ENCODE measurements at regions not wholly inside any gene's neighbourhood (a gene's known extent, or its start where the extent isn't known, plus 50 kb on each side); places are given as distances from the start of the nearest gene placed in this dataset.

DNA sequence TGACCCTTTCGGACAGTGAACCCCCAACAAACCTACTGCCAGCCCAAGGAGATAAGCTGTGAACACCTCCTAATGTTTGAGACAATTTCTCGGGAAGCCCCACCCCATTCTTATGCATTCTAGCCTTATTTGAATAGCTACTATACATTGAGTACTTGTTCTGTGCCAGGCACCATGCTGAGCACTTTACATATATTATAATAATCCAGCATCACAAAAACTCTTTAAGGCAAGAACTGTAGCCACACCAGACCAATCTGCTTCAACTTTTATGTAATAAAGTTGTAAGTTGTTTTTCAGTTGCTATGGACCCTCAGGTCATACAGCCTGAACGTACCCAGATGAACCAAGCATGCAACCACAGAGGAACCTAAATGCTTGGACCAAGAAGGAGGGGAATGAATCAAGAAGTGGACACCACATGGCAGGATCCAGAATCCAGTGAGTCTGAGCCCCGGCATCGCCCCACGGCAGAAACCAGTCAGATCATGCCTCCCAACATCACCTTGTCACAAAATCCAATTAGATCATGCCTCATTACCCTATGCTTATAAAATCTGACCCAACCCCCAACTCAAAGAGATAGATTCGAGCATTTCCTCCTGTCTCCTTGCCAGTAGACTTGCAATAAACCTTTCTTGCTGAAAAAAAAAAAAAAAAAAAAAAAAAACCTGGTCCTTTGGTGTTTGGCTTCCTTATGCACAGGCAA, 225.0 kb downstream of the QDPR start:
- H3K9me3 Mint-ChIP-seq: peaks cover 6% of the 10 kb centered on the region
- peaks cover 2% of the 10 kb centered on the region for H3K27me3 Mint-ChIP-seq
- no peak overlapping the region for H3K27ac Mint-ChIP-seq
- no peaks in the 10 kb centered on the region for H3K4me1 Mint-ChIP-seq
- H3K4me3 Mint-ChIP-seq: no peak overlapping the region
- no peaks in the 10 kb centered on the region for H3K36me3 Mint-ChIP-seq

DNA sequence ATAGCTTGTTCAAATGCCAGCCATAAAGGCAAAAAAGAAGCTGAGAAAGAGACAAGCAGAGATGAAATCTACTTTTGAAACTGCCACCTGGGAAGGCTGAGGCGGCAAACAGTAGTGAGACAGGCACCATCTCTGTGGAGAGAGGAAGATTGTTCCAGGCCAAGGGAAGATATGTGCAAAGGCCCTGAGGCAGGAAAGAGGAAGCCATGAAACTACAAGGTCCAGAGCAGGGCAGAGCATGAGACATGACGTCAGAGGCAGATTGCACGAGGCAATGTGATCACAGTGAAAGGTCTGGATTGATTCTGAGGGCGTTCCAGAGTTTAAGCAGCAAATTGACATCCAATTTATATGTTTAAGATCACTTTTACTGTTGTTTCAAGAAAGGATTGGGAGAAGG, 226.1 kb downstream of the QDPR start:
- Mint-ChIP-seq H3K27me3 (peaks cover 2% of the 10 kb centered on the region), H3K36me3 (no peaks in the 10 kb centered on the region), H3K4me3 (no peak overlapping the region), H3K9me3 (peaks cover 6% of the 10 kb centered on the region), H3K27ac (no peak overlapping the region), H3K4me1 (no peaks in the 10 kb centered on the region)

DNA sequence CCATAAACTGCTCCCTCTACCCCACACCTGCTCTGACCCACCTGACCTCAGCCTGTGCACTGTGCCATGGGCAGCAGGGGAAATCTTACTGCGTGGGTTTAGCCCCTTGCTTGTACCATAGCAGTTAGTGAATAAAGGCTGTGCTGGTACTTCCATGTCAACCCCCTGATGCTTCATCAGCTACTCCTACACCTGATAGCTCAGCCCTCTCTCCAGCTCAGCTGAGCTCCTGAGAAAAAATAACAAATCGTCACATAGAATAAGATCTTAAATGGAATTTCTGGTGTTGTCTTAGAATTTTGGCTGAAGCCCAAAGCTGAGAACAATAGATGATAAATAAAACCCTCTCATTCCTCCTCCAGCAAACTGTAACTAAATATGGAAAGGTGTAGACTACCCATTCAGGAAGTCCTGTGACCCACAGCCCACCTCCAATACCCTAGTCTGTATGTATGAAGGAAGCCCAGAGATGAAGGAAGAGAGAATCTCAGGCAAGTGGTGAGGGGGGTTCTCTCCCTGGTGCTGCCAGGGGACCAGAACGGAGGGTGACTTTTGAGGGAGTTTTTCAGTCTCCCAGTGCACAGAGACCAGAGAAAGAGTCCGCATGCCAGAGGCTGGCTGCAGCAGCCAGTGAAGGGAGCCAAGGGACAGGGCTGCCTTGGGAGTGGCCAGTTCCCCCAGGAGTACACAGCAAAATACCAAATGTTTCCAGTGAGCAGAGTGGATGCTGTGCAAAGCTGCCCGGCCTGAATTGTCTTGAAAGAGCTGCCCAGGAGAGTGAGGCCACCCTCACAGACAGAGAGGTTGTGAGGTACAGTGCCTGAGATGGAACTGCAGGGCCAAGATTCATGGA, 227.3 kb downstream of the QDPR start:
- H3K27ac Mint-ChIP-seq: no peak overlapping the region
- no peaks in the 10 kb centered on the region for H3K36me3 Mint-ChIP-seq
- H3K4me1 Mint-ChIP-seq: peaks cover 1% of the 10 kb centered on the region
- peaks cover 6% of the 10 kb centered on the region for H3K9me3 Mint-ChIP-seq
- H3K27me3 Mint-ChIP-seq: peaks cover 2% of the 10 kb centered on the region
- H3K4me3 Mint-ChIP-seq: no peak overlapping the region

DNA sequence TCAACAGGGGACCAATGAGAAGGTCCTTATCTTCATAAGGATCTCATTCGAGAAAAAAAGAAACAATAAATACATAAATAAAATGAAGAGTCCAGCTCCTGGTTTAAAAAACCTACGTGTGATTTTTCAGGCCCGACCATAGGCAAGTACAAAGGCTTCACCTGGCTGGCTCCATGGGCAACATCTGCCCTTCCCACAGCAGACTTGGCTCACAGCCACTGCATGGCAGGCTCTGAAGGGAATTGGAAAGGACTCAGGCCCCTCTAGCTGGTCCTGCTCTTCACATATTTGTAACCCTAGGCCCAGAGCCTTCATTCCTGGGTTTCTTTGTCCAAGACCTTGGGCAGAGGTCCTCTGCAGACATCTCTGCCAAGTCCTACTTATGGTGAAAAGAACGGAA, 228.1 kb downstream of the QDPR start:
- H3K9me3 Mint-ChIP-seq: peaks cover 6% of the 10 kb centered on the region
- peaks cover 2% of the 10 kb centered on the region for H3K27me3 Mint-ChIP-seq
- no peaks in the 10 kb centered on the region for H3K36me3 Mint-ChIP-seq
- no peak overlapping the region for H3K4me3 Mint-ChIP-seq
- no peak overlapping the region for H3K27ac Mint-ChIP-seq
- peaks cover 6% of the 10 kb centered on the region for H3K4me1 Mint-ChIP-seq

DNA sequence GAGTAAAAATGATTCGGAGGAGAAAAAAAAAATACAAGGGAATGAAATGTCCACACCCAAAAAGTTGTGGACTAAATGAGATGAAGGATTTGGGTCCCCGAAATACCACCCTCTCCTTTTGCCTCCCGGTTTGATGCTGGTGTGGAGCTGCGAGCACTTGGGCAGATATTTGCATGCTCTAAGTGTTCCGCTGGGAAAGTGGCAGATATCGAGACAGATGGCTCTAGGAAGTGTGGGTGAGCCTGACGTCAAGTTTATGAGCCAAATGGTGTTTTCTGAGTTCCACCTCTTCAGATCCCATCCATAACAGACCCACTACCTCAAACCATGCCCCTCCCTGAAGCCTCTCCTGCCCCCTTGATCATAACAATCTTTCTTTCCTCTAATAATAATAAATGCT, 228.6 kb downstream of the QDPR start:
- no peak overlapping the region for H3K4me3 Mint-ChIP-seq
- peaks cover 6% of the 10 kb centered on the region for H3K4me1 Mint-ChIP-seq
- peaks cover 1% of the 10 kb centered on the region for H3K9me3 Mint-ChIP-seq
- H3K27ac Mint-ChIP-seq: no peak overlapping the region
- no peaks in the 10 kb centered on the region for H3K36me3 Mint-ChIP-seq
- peaks cover 2% of the 10 kb centered on the region for H3K27me3 Mint-ChIP-seq

DNA sequence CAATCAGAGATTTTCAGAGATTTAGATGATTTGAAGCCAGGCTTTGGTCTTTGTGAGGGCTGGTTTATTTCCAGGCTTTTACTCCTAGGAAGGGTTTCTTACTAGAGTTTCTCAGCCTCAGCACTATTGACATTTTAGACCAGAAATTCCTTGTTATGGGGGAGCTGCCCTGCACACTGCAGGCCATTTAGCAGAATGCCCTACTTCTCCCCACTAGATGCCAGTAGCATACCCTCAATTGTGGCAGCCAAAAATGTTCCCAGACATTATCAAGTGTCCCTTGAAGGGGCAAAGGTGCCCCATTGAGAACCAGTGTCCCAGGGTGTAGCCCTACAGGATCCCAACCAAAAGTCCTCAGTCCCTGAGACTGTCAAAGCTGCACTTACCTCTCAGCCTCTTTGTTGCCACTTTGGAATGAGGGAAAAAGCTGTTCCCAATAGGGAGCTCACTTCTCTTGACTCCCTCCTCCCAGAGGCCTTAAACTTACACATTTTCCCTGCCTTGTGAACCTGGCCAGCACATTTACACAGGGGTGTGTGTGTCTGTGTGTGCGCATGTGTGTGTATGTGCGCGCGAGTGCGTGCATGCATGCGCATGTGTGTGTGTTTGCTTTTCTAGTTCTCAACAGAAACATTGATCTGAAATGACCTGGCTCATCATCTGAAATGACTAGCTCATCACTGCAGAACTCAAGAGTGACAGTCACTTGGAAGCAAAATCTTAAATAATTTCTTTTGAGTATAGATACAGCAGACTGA, 231.4 kb downstream of the QDPR start:
- no peak overlapping the region for H3K4me3 Mint-ChIP-seq
- no peaks in the 10 kb centered on the region for H3K36me3 Mint-ChIP-seq
- H3K27ac Mint-ChIP-seq: no peak overlapping the region
- H3K4me1 Mint-ChIP-seq: peaks cover 6% of the 10 kb centered on the region
- H3K27me3 Mint-ChIP-seq: peaks cover 4% of the 10 kb centered on the region
- no peaks in the 10 kb centered on the region for H3K9me3 Mint-ChIP-seq

DNA sequence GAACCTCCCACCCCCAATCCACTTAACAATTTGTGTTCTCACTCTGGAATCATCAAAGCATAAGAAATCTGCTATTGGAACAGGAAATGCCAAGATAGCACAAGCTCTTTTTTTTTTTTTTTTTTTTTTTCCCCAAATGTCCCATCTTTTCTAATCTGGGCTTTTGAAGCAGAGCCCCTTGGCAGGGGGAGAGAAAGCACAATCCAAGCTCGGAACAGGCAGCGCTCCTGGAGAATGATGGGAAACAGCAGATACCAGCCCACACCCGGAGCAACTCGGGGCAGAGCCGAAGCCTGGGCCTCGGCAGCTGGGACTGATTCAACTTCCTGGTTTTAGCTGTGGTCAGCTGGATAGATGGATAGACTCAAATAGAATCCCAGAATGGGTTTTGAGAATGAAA, 235.1 kb downstream of the QDPR start:
- no peaks in the 10 kb centered on the region for H3K9me3 Mint-ChIP-seq
- no peak overlapping the region for H3K27ac Mint-ChIP-seq
- no peaks in the 10 kb centered on the region for H3K36me3 Mint-ChIP-seq
- peaks cover 1% of the 10 kb centered on the region for H3K27me3 Mint-ChIP-seq
- peaks cover 6% of the 10 kb centered on the region for H3K4me1 Mint-ChIP-seq
- H3K4me3 Mint-ChIP-seq: no peak overlapping the region

DNA sequence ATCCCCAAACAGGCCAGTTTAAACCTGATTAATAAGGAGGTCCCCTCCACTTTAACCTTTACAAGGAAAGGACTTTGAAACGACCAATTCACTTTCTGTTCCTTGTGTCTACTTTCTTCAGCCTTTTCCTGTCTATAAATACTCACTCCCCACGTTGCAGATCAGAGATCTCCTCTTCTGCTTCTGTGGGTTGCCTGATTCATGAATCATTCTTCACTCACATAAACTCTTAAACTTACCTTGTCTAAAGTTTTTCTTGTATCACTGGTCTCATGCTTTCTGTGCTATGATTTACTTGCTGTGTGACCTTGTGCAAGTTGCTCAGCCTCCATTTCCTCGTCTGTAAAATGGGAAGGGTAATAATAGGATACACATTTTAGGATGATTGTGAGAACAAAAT, 236.1 kb downstream of the QDPR start:
- no peaks in the 10 kb centered on the region for H3K9me3 Mint-ChIP-seq
- peaks cover 1% of the 10 kb centered on the region for H3K27me3 Mint-ChIP-seq
- H3K4me3 Mint-ChIP-seq: no peak overlapping the region
- no peak overlapping the region for H3K27ac Mint-ChIP-seq
- H3K36me3 Mint-ChIP-seq: no peaks in the 10 kb centered on the region
- peaks cover 6% of the 10 kb centered on the region for H3K4me1 Mint-ChIP-seq

DNA sequence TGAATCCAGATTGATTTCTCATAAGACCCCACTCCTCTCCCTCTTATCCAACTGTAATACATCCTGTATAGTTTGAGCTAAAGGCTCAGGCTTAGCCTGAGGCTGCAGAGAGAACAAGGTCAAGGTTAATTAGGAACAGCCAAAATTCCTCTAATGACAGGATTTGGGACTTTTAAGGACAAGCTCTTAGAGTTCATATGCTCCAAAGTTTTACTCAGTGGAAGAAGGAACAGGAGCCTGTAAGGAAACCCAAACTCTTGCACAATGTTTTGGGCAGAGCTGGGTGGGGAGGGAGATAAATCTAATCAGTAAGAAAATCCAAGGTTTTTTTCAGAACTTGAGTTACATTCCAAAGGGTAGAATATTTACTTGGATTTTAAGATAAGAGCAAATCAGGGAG, 238.8 kb downstream of the QDPR start:
- Mint-ChIP-seq H3K4me3 (no peak overlapping the region), H3K27me3 (peaks cover 3% of the 10 kb centered on the region), H3K27ac (no peak overlapping the region), H3K9me3 (no peaks in the 10 kb centered on the region), H3K36me3 (no peaks in the 10 kb centered on the region), H3K4me1 (no peaks in the 10 kb centered on the region)

DNA sequence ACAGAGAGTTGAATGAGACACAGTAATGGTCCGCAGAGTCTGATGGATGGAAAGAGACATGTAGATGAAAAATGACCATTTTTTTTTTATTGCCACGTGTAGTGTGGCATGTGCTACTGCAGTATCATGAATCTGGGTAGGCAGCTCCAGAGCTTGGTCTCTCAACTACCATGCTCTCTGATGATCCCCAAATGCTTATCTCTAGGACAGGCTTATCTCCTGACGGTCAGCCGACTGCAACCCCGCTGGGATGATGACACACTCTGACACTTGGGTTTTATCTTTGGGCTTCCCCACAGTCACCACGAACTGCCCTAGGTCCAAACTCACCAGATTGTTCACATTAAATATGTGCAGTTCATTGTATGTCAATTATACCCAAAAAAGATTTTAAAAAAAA, 239.7 kb downstream of the QDPR start:
- no peaks in the 10 kb centered on the region for H3K4me1 Mint-ChIP-seq
- H3K9me3 Mint-ChIP-seq: no peaks in the 10 kb centered on the region
- H3K27ac Mint-ChIP-seq: no peak overlapping the region
- H3K36me3 Mint-ChIP-seq: no peaks in the 10 kb centered on the region
- no peak overlapping the region for H3K4me3 Mint-ChIP-seq
- peaks cover 3% of the 10 kb centered on the region for H3K27me3 Mint-ChIP-seq

DNA sequence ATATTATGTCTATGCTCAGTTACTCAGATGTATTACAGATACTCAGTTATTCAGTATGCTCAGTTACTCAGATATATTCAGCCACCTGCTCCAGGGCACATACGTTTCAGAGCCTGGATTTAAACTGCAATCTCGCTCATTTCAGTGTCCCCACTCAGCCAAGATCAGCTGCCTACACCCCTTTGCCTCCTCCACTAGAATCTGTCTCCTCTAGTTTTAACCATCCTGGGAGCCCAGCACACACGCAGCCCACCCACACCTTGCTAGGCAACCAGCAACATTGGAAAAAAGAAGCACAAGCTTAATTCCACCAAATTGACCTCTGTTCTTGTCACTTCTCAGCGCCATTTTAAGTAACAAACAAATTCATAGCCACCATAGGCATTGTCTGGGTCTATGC, 246.2 kb downstream of the QDPR start:
- Mint-ChIP-seq H3K27ac (no peak overlapping the region), H3K36me3 (no peaks in the 10 kb centered on the region), H3K9me3 (no peaks in the 10 kb centered on the region), H3K27me3 (peaks cover 5% of the 10 kb centered on the region), H3K4me1 (no peaks in the 10 kb centered on the region), H3K4me3 (no peak overlapping the region)

DNA sequence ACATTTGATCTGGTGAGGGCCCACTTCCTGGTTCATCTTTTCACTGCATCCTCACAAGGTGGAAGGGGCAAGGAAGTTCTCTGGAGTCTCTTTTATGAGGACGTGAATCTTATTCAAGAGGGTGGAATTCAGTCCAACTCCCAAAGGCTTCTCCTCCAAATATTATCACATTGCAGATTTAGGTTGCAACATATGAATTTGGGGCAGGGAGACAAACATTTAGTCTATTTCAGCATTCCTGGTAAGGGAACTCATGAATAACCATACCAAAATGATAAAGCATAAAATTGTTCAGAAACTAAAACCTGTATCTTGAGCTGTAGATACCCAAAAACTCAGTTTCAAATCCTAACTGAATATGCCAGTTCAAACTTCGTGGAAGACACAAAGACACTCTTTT, 246.8 kb downstream of the QDPR start:
- H3K27ac Mint-ChIP-seq: no peak overlapping the region
- H3K27me3 Mint-ChIP-seq: peaks cover 8% of the 10 kb centered on the region
- no peak overlapping the region for H3K4me3 Mint-ChIP-seq
- H3K9me3 Mint-ChIP-seq: no peaks in the 10 kb centered on the region
- H3K4me1 Mint-ChIP-seq: no peaks in the 10 kb centered on the region
- H3K36me3 Mint-ChIP-seq: no peaks in the 10 kb centered on the region

DNA sequence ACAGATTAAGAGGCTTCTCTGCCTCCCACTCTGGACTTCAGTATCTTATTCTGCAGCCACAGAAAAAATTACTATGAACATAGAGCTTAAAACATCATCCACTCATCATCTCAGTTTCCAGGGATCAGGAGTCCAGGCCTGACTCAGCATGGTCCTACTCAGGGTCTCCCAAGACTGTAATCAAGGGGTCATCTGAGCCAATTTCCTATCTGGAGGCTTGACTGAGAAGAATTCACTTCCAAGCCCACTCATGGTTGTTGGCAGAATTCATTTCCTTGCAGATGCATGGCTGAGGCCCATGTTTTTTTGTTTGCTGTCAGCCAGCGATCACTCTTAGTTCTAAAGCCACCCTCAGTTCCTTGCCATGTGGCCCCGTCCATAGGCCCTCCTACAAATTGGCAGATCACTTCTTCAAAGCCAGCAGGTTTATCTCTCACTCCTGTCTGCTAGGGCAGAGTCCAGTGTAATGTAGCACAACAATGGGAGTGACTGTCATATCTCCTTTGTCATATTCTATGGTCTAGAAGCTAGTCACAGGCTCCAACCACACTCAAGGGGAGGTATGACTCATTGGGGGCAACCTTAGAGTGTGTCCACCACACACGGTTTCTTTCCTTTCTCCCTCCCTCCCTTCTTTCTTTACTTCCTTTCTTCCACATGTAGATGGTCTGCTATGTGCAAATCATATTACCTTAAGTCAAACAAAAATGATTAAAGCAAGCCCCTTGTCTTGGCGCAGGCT, 251.6 kb downstream of the QDPR start:
- H3K36me3 Mint-ChIP-seq: no peaks in the 10 kb centered on the region
- H3K27me3 Mint-ChIP-seq: peaks cover 11% of the 10 kb centered on the region
- H3K9me3 Mint-ChIP-seq: no peaks in the 10 kb centered on the region
- H3K27ac Mint-ChIP-seq: no peak overlapping the region
- H3K4me3 Mint-ChIP-seq: no peak overlapping the region
- H3K4me1 Mint-ChIP-seq: no peaks in the 10 kb centered on the region

DNA sequence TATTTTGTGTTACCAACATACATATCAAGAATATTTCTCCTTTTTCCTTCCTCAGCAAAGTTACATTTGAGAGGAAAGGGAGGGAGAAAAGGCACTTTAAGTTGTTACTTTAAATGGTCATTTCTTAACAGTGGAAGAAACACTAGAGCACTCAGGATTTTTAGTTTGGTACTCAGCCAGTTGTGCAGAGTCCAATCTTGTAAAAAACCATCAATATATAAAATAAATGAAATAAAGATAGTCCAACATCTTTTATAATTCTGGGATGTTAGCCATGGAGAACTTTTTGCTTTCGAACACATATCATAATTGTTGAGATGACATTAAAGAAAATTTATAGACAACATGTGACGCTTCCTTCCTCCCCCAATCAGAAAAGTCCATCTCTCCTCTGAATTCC, 253.8 kb downstream of the QDPR start:
- no peaks in the 10 kb centered on the region for H3K4me1 Mint-ChIP-seq
- no peaks in the 10 kb centered on the region for H3K36me3 Mint-ChIP-seq
- H3K9me3 Mint-ChIP-seq: no peaks in the 10 kb centered on the region
- H3K27ac Mint-ChIP-seq: no peak overlapping the region
- H3K27me3 Mint-ChIP-seq: peaks cover 14% of the 10 kb centered on the region
- no peak overlapping the region for H3K4me3 Mint-ChIP-seq

DNA sequence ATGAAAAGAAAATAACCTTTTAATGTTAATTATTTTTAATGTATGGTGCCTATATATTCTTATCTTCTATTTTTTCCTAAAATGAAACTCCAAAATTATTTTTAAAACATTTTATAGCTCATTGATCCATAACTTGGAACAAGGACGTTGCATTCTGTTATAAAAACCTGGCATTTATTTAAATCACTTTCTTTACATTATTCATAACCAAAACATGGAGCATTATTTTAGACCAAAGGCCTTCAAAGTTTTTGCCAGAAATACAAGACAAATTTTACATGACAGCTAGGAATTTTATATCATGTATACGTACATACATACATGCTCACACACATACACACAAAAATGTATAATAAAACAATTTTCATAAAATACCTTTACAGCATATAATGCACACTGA, 259.8 kb downstream of the QDPR start:
- H3K27ac Mint-ChIP-seq: no peak overlapping the region
- H3K27me3 Mint-ChIP-seq: peaks cover 14% of the 10 kb centered on the region
- no peaks in the 10 kb centered on the region for H3K36me3 Mint-ChIP-seq
- H3K4me1 Mint-ChIP-seq: no peaks in the 10 kb centered on the region
- no peak overlapping the region for H3K4me3 Mint-ChIP-seq
- H3K9me3 Mint-ChIP-seq: no peaks in the 10 kb centered on the region

Data from activated naive CD4-positive, alpha-beta T cell treated with anti-CD3 and anti-CD28 coated beads, Interleukin-2, amount 50 U/mL, for 24 hours (primary cell).